MCF 10A (cell line): ENCODE measurements at regions not wholly inside any gene's neighbourhood (a gene's known extent, or its start where the extent isn't known, plus 50 kb on each side); places are given as distances from the start of the nearest gene placed in this dataset.

Source experiments
- BruUV-seq: library from RNA; stranded (reverse); fragments of 400-500 nt; replicated peaks from 2 replicates; lab custom pipeline; 2021; lab: Mats Ljungman, UMichigan
- CTCF ChIA-PET: fragments of 300-600 bp; sonication (Branson Sonifier 250); formaldehyde crosslinking; extraction: SDS; loops from one replicate; lab custom pipeline; 2021; ENCODE audit warnings: antibody characterized with exemption, inconsistent platforms; lab: Yijun Ruan, JAX
- POLR2A ChIA-PET: fragments of 300-600, 350-650 bp; sonication (Branson Sonifier 250); formaldehyde crosslinking; extraction: SDS; loops from one replicate; lab custom pipeline; 2020; ENCODE audit warnings: antibody characterized with exemption, inconsistent platforms; lab: Yijun Ruan, JAX
- DNase-seq: peaks from one replicate; pipeline ENCODE4 v3.0.0-alpha.2; 2018; ENCODE audit not compliant: unreplicated experiment
- H3K27ac Mint-ChIP-seq: one replicate; pipeline ENCODE4 v1.8.0; 2022; ENCODE audit warnings: mild to moderate bottlenecking, low read depth, mixed read lengths; ENCODE audit not compliant: unreplicated experiment
- H3K27me3 Mint-ChIP-seq: one replicate; pipeline ENCODE4 v1.8.0; 2022; ENCODE audit warnings: mixed read lengths; ENCODE audit not compliant: insufficient read depth, unreplicated experiment
- H3K36me3 Mint-ChIP-seq: one replicate; pipeline ENCODE4 v1.8.0; 2022; ENCODE audit warnings: mild to moderate bottlenecking, moderate library complexity, mixed read lengths; ENCODE audit not compliant: insufficient read depth, unreplicated experiment
- H3K4me1 Mint-ChIP-seq: one replicate; pipeline ENCODE4 v1.8.0; 2022; ENCODE audit warnings: mixed read lengths; ENCODE audit not compliant: insufficient read depth, unreplicated experiment
- H3K4me3 Mint-ChIP-seq: one replicate; pipeline ENCODE4 v1.8.0; 2022; ENCODE audit warnings: mild to moderate bottlenecking, moderate library complexity, mixed read lengths; ENCODE audit not compliant: unreplicated experiment
- H3K9me3 Mint-ChIP-seq: one replicate; pipeline ENCODE4 v1.8.0; 2022; ENCODE audit warnings: mixed read lengths; ENCODE audit not compliant: unreplicated experiment
- CTCF ChIP-seq: fragments of 200-600 bp; IDR thresholded peaks from one replicate; pipeline ENCODE4 v1.8.0; 2022; ENCODE audit warnings: antibody characterized with exemption, mild to moderate bottlenecking; ENCODE audit not compliant: unreplicated experiment
- intact Hi-C: fragments of 100-400 bp; cut with micrococcal nuclease; formaldehyde crosslinking; loops from 2 replicates; pipeline ENCODE4 v1.14.1; 2022

- Mint-ChIP-seq H3K4me1 (no peaks in the 10 kb centered on the region), H3K36me3 (no peaks in the 10 kb centered on the region), H3K27me3 (no peaks in the 10 kb centered on the region), H3K4me3 (no peak overlapping the region), H3K9me3 (no peaks in the 10 kb centered on the region), H3K27ac (no peak overlapping the region)
- no TSS peak for BruUV-seq
- DNase-seq: no peak
- ChIA-PET CTCF (interaction anchor here (0.6 to 1.4 kb wide), 2 partner anchors 168 to 269 kb away, joined by 3 to 4 read pairs; no protein-coding TSS in a partner anchor), POLR2A (no interaction called here)
- no peak for TF ChIP-seq CTCF
- intact Hi-C loops: no loop called here
Measured at GRCh38 chr1:29538586-29538985, 302.3 kb downstream of the PTPRU start.

- no peaks in the 10 kb centered on the region for H3K4me1 Mint-ChIP-seq
- H3K4me3 Mint-ChIP-seq: no peak overlapping the region
- H3K36me3 Mint-ChIP-seq: no peaks in the 10 kb centered on the region
- ChIA-PET CTCF (interaction anchor here (0.7 to 1.1 kb wide), 2 partner anchors 164 to 1159 kb away, joined by 3 read pairs; no protein-coding TSS in a partner anchor), POLR2A (no interaction called here)
- intact Hi-C loops: no loop called here
- TF ChIP-seq CTCF: no peak
- H3K27me3 Mint-ChIP-seq: no peaks in the 10 kb centered on the region
- H3K9me3 Mint-ChIP-seq: peaks cover 26% of the 10 kb centered on the region
- no TSS peak for BruUV-seq
- no peak overlapping the region for H3K27ac Mint-ChIP-seq
- DNase-seq: no peak
Measured at GRCh38 chr1:29532751-29533150, 296.4 kb downstream of the PTPRU start.

GRCh38 chr1:29532285-29532684, 296.0 kb downstream of the PTPRU start:
- intact Hi-C loops: no loop called here
- H3K27ac Mint-ChIP-seq: no peak overlapping the region
- ChIA-PET CTCF (interaction anchor here (0.5 kb wide), 1 partner anchor 48 kb away, joined by 3 read pairs; no protein-coding TSS in a partner anchor), POLR2A (no interaction called here)
- no peak overlapping the region for H3K4me3 Mint-ChIP-seq
- H3K4me1 Mint-ChIP-seq: no peaks in the 10 kb centered on the region
- H3K9me3 Mint-ChIP-seq: peaks cover 26% of the 10 kb centered on the region
- no peaks in the 10 kb centered on the region for H3K36me3 Mint-ChIP-seq
- H3K27me3 Mint-ChIP-seq: peaks cover 3% of the 10 kb centered on the region
- BruUV-seq: no TSS peak
- no peak for TF ChIP-seq CTCF
- DNase-seq: no peak

- intact Hi-C loops: no loop called here
- Mint-ChIP-seq H3K9me3 (peaks cover 26% of the 10 kb centered on the region), H3K36me3 (no peaks in the 10 kb centered on the region), H3K27me3 (peaks cover 9% of the 10 kb centered on the region), H3K4me3 (no peak overlapping the region), H3K4me1 (no peaks in the 10 kb centered on the region), H3K27ac (no peak overlapping the region)
- POLR2A ChIA-PET: no interaction called here
- no peak for TF ChIP-seq CTCF
- no peak for DNase-seq
- BruUV-seq: no TSS peak
- CTCF ChIA-PET: no interaction called here
Measured at GRCh38 chr1:29531596-29531995, 295.3 kb downstream of the PTPRU start.
